T-cell (primary cell): ENCODE measurements at regions not wholly inside any gene's neighbourhood (a gene's known extent, or its start where the extent isn't known, plus 50 kb on each side); places are given as distances from the start of the nearest gene placed in this dataset.

ENCODE experiments used
- ATAC-seq, 4 experiments: fragments of 200-7000 bp in 3 of 4; fragments of 150-1000 bp in 1 of 4; cut with Tn5 transposase; replicated peaks in 1 of 4; 1 replicate in 3 of 4; 2 replicates in 1 of 4; pipeline ENCODE4 v1.10.0; 2021; ENCODE audit warnings: moderate library complexity in 3 of 4, mild to moderate bottlenecking in 2 of 4, moderate number of reproducible peaks in 1 of 4
- CTCF ChIA-PET, 2 donors: fragments of 300-600 bp; sonication (Branson Sonifier 250); formaldehyde crosslinking; loops; one replicate each; lab custom pipeline; 2022; ENCODE audit warnings: antibody characterized with exemption in 2 of 2; lab: Charles Lee
- POLR2A ChIA-PET, 2 donors: fragments of 300-600 bp; sonication (Branson Sonifier 250); formaldehyde crosslinking; loops; one replicate each; lab custom pipeline; 2022; ENCODE audit warnings: antibody characterized with exemption in 2 of 2; lab: Charles Lee
- DNase-seq, 35 experiments: peaks; one replicate each; pipeline versions ENCODE4 v3.0.0 to v3.0.0-alpha.2; 2013 to 2023
- H3K27ac ChIP-seq: one replicate; pipeline ENCODE4 v1.5.1; 2013; ENCODE audit warnings: low read length
- H3K27me3 ChIP-seq, 2 experiments: replicated peaks in 1 of 2; 1 replicate in 1 of 2; 2 replicates in 1 of 2; pipeline versions ENCODE4 v1.6.1 to v1.7.0; 2013; ENCODE audit warnings: low read length in 1 of 2, mixed read lengths in 1 of 2; ENCODE audit not compliant: control insufficient read depth in 2 of 2, insufficient read depth in 2 of 2; ENCODE audit errors: extremely low read depth in 1 of 2
- H3K36me3 ChIP-seq, 2 donors: 1 replicate in 1 of 2; 2 replicates in 1 of 2; pipeline versions ENCODE4 v1.6.1 to v1.7.0; 2013; ENCODE audit warnings: low read length in 1 of 2; ENCODE audit not compliant: control insufficient read depth in 2 of 2, insufficient read depth in 1 of 2; ENCODE audit errors: extremely low read depth in 1 of 2
- H3K4me1 ChIP-seq, 2 experiments: 1 replicate in 1 of 2; 2 replicates in 1 of 2; pipeline versions ENCODE4 v1.6.1 to v1.7.0; 2013; ENCODE audit warnings: low read length in 2 of 2, mixed read lengths in 1 of 2; ENCODE audit not compliant: insufficient read depth in 2 of 2, control insufficient read depth in 1 of 2; ENCODE audit errors: extremely low read depth in 1 of 2
- H3K4me3 ChIP-seq, 2 donors: 1 replicate in 1 of 2; 2 replicates in 1 of 2; pipeline versions ENCODE4 v1.5.1 to v1.7.0; 2013; ENCODE audit warnings: mild to moderate bottlenecking in 2 of 2, low read length in 1 of 2, moderate library complexity in 1 of 2; ENCODE audit not compliant: control insufficient read depth in 1 of 2; ENCODE audit errors: extremely low read depth in 1 of 2
- H3K9me3 ChIP-seq: 2 replicates; pipeline ENCODE4 v1.7.0; 2013
- H3K27ac Mint-ChIP-seq, 2 donors: one replicate each; pipeline ENCODE4 v1.8.0; 2020 to 2021; ENCODE audit warnings: mild to moderate bottlenecking in 2 of 2, mixed read lengths in 2 of 2
- H3K27me3 Mint-ChIP-seq, 2 donors: one replicate each; pipeline ENCODE4 v1.8.0; 2021 to 2022; ENCODE audit warnings: mixed read lengths in 2 of 2
- H3K36me3 Mint-ChIP-seq: one replicate; pipeline ENCODE4 v1.8.0; 2021; ENCODE audit warnings: mixed read lengths
- H3K4me1 Mint-ChIP-seq, 3 donors: one replicate each; pipeline ENCODE4 v1.8.0; 2020 to 2022; ENCODE audit warnings: mixed read lengths in 3 of 3, mild to moderate bottlenecking in 1 of 3
- H3K4me3 Mint-ChIP-seq, 3 donors: one replicate each; pipeline ENCODE4 v1.8.0; 2020 to 2022; ENCODE audit warnings: mild to moderate bottlenecking in 3 of 3, mixed read lengths in 3 of 3, moderate library complexity in 3 of 3
- H3K9me3 Mint-ChIP-seq, 3 donors: one replicate each; pipeline ENCODE4 v1.8.0; 2020 to 2022; ENCODE audit warnings: mixed read lengths in 3 of 3
- WGBS: methylation state at CpG from one replicate; pipeline ENCODE4 v1.1.5; 2013; ENCODE audit warnings: missing lambda C conversion rate; ENCODE audit not compliant: insufficient coverage; 5-methylcytosine and 5-hydroxymethylcytosine counted together

GRCh38 chr12:126182619-126183236, 1117.5 kb downstream of the AACS start:
- Histone ChIP-seq H3K4me1 (no peaks in the 10 kb centered on the region), H3K27ac (no peak overlapping the region), H3K9me3 (no peaks in the 10 kb centered on the region), H3K4me3 (no peak overlapping the region), H3K27me3 (no peaks in the 10 kb centered on the region), H3K36me3 (no peaks in the 10 kb centered on the region)
- H3K4me3 Mint-ChIP-seq = no peak overlapping the region
- DNase-seq (no peak), ATAC-seq (no peak)
- WGBS = 67% methylated on average over 3 of the region's 5 CpGs
- H3K9me3 Mint-ChIP-seq = peaks cover 4 to 19% (median 15%) of the 10 kb centered on the region in 3 donors
- POLR2A ChIA-PET = no interaction called here
- no peak overlapping the region for H3K27ac Mint-ChIP-seq
- no peaks in the 10 kb centered on the region for H3K36me3 Mint-ChIP-seq
- no peaks in the 10 kb centered on the region for H3K4me1 Mint-ChIP-seq
- CTCF ChIA-PET = no interaction called here
- H3K27me3 Mint-ChIP-seq = peaks cover 0 to 3% of the 10 kb centered on the region in 2 donors

GRCh38 chr12:126185025-126185424, 1119.8 kb downstream of the AACS start:
- H3K4me1 Mint-ChIP-seq = no peaks in the 10 kb centered on the region
- Histone ChIP-seq H3K4me3 (no peak overlapping the region), H3K9me3 (no peaks in the 10 kb centered on the region), H3K27ac (no peak overlapping the region), H3K4me1 (no peaks in the 10 kb centered on the region), H3K27me3 (peaks cover 0 to 3% of the 10 kb centered on the region in 2 experiments), H3K36me3 (no peaks in the 10 kb centered on the region)
- peaks cover 7 to 8% of the 10 kb centered on the region in 2 donors for H3K27me3 Mint-ChIP-seq
- no peak overlapping the region for H3K4me3 Mint-ChIP-seq
- ATAC-seq (no peak), DNase-seq (no peak)
- no peak overlapping the region for H3K27ac Mint-ChIP-seq
- H3K36me3 Mint-ChIP-seq = no peaks in the 10 kb centered on the region
- CTCF ChIA-PET = no interaction called here
- POLR2A ChIA-PET = no interaction called here
- WGBS = 100% methylated on average over 1 of the region's 1 CpG
- H3K9me3 Mint-ChIP-seq = peaks cover 7 to 18% (median 13%) of the 10 kb centered on the region in 3 donors

DNA sequence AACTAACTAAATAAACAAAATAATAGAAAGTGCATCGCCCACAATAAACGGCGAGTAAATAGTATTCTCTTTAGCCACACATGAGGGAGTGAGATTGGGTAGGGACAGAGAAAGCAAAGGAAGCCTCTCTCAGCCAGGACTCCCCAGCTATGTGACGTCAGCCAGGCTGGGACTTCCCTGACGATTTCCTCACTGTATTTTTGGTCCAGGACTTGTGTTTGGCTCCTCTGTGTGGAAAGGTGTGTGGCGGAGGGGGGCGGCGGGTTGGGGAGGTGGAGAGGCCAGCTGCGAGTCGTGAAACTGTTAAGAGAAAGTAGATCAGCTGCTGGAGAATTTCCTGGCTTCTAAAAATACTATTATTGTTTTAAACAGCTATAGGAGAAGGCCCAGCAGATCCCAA, 1124.6 kb downstream of the AACS start:
- no peak overlapping the region for H3K4me3 Mint-ChIP-seq
- POLR2A ChIA-PET = no interaction called here
- H3K27me3 Mint-ChIP-seq = peaks cover 5 to 17% of the 10 kb centered on the region in 2 donors
- no peak for DNase-seq
- Histone ChIP-seq H3K4me1 (no peaks in the 10 kb centered on the region), H3K4me3 (no peak overlapping the region), H3K27me3 (peaks cover 2 to 25% of the 10 kb centered on the region in 2 experiments), H3K36me3 (no peaks in the 10 kb centered on the region), H3K27ac (no peak overlapping the region), H3K9me3 (no peaks in the 10 kb centered on the region)
- CTCF ChIA-PET = no interaction called here
- no peak overlapping the region for H3K27ac Mint-ChIP-seq
- no peak for ATAC-seq
- H3K36me3 Mint-ChIP-seq = no peaks in the 10 kb centered on the region
- peaks cover 0 to 2% (median 0%) of the 10 kb centered on the region in 3 donors for H3K4me1 Mint-ChIP-seq
- WGBS = 38% methylated on average over 5 of the region's 10 CpGs
- peaks cover 0 to 8% (median 2%) of the 10 kb centered on the region in 3 donors for H3K9me3 Mint-ChIP-seq

- no peaks in the 10 kb centered on the region for H3K36me3 Mint-ChIP-seq
- H3K4me1 Mint-ChIP-seq = peaks cover 0 to 2% (median 0%) of the 10 kb centered on the region in 3 donors
- H3K27me3 Mint-ChIP-seq = peaks cover 5 to 17% of the 10 kb centered on the region in 2 donors
- H3K4me3 ChIP-seq = no peak overlapping the region
- WGBS = 18% methylated on average over 59 of the region's 62 CpGs
- ChIA-PET CTCF (no interaction called here), POLR2A (no interaction called here)
- H3K27ac ChIP-seq = no peak overlapping the region
- H3K4me3 Mint-ChIP-seq = no peak overlapping the region
- H3K9me3 ChIP-seq = no peaks in the 10 kb centered on the region
- DNase-seq (no peak), ATAC-seq (no peak)
- H3K9me3 Mint-ChIP-seq = peaks cover 5 to 14% (median 7%) of the 10 kb centered on the region in 3 donors
- no peaks in the 10 kb centered on the region for H3K36me3 ChIP-seq
- no peak overlapping the region for H3K27ac Mint-ChIP-seq
- no peaks in the 10 kb centered on the region for H3K4me1 ChIP-seq
- H3K27me3 ChIP-seq = peaks cover 2 to 25% of the 10 kb centered on the region in 2 experiments
These were observed 1126.0 kb downstream of the AACS start for GRCh38 chr12:126191031-126191891.

GRCh38 chr12:126191949-126192348, 1126.7 kb downstream of the AACS start:
- no peak overlapping the region for H3K27ac ChIP-seq
- no peak overlapping the region for H3K4me3 ChIP-seq
- 76% methylated on average over 13 of the region's 13 CpGs for WGBS

GRCh38 chr12:126193190-126193589, 1128.0 kb downstream of the AACS start:
- peaks cover 0 to 2% (median 0%) of the 10 kb centered on the region in 3 donors for H3K4me1 Mint-ChIP-seq
- CTCF ChIA-PET = interaction anchor here in 1 of 2 donors (0.7 kb wide), 1 partner anchor 730 kb away, joined by 3 read pairs; no protein-coding TSS in a partner anchor
- DNase-seq (no peak), ATAC-seq (no peak)
- peaks cover 2 to 25% of the 10 kb centered on the region in 2 experiments for H3K27me3 ChIP-seq
- no CpG with 5 or more reads among the region's 1 CpG for WGBS
- POLR2A ChIA-PET = no interaction called here
- H3K4me3 Mint-ChIP-seq = no peak overlapping the region
- no peaks in the 10 kb centered on the region for H3K9me3 ChIP-seq
- H3K36me3 ChIP-seq = no peaks in the 10 kb centered on the region
- peaks cover 5 to 12% (median 7%) of the 10 kb centered on the region in 3 donors for H3K9me3 Mint-ChIP-seq
- H3K27ac Mint-ChIP-seq = no peak overlapping the region
- H3K27me3 Mint-ChIP-seq = peaks cover 5 to 17% of the 10 kb centered on the region in 2 donors
- H3K36me3 Mint-ChIP-seq = no peaks in the 10 kb centered on the region
- no peaks in the 10 kb centered on the region for H3K4me1 ChIP-seq
- H3K4me3 ChIP-seq = no peak overlapping the region
- no peak overlapping the region for H3K27ac ChIP-seq

More at GRCh38 chr12:126191949-126192348, 1126.7 kb downstream of the AACS start:
- ChIA-PET CTCF (no interaction called here), POLR2A (no interaction called here)
- Mint-ChIP-seq H3K27ac (no peak overlapping the region), H3K36me3 (no peaks in the 10 kb centered on the region), H3K4me3 (no peak overlapping the region), H3K9me3 (peaks cover 5 to 14% (median 5%) of the 10 kb centered on the region in 3 donors), H3K4me1 (peaks cover 0 to 2% (median 0%) of the 10 kb centered on the region in 3 donors), H3K27me3 (peaks cover 5 to 17% of the 10 kb centered on the region in 2 donors)
- Histone ChIP-seq H3K27me3 (peaks cover 2 to 25% of the 10 kb centered on the region in 2 experiments), H3K36me3 (no peaks in the 10 kb centered on the region), H3K4me1 (no peaks in the 10 kb centered on the region), H3K9me3 (no peaks in the 10 kb centered on the region)
- DNase-seq (no peak), ATAC-seq (no peak)
